T-helper 2 cell treated with Interferon-gamma antibody and Interleukin-4, amounts not matched to agents 100 ng/mL and 5 ng/mL, for 36 hours (primary cell): ENCODE measurements at regions not wholly inside any gene's neighbourhood (a gene's known extent, or its start where the extent isn't known, plus 50 kb on each side); places are given as distances from the start of the nearest gene placed in this dataset.
"Not testable (repeated sequence)": the region's sequence is repeated elsewhere in the genome, so short reads cannot be mapped to it uniquely, and the experiment has no call there.

Source experiments
- intact Hi-C: fragments of 100-400 bp; cut with micrococcal nuclease; formaldehyde crosslinking; loops from one replicate; pipeline ENCODE4 v1.15.1; 2023

DNA sequence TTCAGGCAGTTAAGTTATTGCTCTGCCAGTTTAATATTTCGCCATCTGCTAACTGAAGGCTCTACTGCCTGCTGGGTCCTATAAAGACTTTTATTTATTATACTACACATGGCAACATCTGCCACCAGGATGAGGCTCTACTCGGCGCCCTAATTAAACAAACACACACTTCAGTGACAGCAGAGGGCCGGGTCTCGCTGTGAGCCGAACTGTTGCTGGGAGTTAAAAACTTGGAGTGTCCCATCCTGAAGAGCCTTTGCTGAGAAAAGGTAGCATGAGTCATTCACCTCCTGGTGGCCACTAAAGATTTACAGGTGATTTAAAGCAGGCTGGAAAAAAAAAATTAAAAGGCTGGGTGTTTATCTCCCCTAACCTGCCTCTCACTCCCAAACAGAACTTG lies 183.7 kb downstream of the NPIPA8 start:
- intact Hi-C loops: not testable (repeated sequence)

- intact Hi-C loops: not testable (repeated sequence)
These were observed 188.4 kb downstream of the NPIPA8 start for GRCh38 chr16:18148132-18148531.

DNA sequence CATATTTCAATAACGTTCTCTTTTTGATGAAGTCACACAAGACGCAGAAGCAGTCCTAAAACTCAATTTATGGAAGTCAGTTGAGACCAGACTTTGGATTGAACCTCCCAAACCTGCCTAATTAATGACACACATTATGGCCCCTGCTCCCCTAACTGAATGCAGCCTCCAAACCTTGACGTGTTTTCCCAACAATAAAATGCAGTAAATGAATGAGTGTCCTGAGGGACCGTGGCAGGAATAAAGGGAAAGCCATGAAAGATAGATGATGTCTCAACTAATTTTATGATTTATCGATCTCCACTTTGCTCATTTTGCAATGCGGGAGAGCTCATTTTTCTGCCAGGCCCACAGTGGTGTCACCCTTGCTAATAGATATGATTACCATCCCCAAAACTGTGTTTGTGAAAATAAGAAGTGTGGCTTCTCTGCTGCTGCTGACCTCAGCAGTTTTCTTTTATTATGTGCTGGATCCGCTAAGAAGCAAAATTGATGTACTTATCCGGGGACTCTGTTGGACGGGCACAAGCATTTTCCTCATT lies 189.9 kb downstream of the NPIPA8 start:
- intact Hi-C loops: not testable (repeated sequence)

GRCh38 chr16:18142066-18142465 lies 194.5 kb downstream of the NPIPA8 start:
- intact Hi-C loops: not testable (repeated sequence)

GRCh38 chr16:18136288-18136687 lies 200.2 kb downstream of the NPIPA8 start:
- intact Hi-C loops: not testable (repeated sequence)

- intact Hi-C loops: not testable (repeated sequence)
These were observed 201.5 kb downstream of the NPIPA8 start for GRCh38 chr16:18135024-18135423.

DNA sequence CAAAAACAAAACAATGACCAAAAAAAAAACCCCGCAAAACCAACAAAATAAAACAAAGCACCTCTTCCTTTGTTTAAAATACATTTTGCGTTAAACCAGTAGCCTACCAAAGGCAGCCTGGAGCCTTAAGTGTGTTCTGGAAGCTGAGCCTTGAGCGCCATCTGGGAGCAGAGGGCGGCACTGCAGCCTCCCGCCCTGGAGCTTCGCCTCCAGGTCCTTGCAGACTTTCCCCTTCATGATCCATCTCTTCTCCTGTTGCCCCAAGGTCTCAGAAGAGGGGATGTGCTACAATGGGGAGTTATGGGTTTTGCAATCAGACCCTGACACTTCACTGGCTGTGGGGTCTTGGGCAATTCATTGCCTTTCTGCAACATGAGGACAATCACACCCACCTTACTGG lies 204.9 kb downstream of the NPIPA8 start:
- intact Hi-C loops: not testable (repeated sequence)

DNA sequence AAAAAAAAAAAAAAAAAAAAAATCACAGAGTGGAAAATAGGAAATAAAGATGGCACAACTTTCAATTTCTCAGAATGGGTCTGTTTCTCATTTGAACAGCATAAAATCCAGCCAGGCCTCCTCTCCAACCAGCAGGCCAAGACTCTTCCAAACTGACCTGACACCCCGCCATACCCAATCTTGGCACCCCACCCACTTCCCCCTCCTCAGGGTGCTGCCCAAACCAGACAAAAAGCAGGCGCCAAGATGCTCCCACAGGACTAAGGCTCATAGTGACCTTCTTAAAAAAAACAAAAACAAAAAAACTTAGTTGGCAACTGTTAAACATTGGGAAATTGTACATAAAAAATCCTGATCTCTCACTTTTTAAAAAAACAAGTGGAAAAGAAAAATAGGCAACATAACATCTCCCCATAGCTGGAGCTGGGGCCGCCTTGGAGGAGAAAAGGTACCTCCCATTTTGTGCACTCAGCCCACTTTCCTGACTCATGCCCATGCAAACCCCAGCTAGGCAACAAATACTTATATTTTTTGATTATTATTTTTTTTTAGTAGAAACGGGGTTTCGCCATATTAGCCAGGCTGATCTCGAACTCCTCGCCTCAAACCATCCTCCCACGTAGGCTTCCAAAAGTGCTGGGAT lies 205.9 kb downstream of the NPIPA8 start:
- intact Hi-C loops: not testable (repeated sequence)

DNA sequence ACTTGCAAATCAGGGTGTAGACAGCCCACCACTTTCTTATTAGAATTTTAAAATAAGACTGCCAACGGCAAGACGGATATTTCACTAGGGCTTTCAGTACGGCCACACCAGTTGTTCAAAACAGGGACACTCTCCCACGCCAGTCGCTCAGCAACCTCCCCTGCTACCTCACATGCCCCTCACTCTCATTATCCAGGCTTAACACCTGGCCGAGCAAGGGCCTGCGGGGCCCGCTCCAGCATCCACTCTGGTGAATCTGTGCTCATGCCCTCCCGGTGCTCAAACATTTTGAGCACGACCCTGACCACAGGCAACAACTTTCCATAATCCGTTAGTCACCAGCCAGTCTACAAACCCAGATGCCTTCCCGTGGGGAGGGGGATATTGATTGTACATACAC lies 209.5 kb downstream of the NPIPA8 start:
- intact Hi-C loops: not testable (repeated sequence)

DNA sequence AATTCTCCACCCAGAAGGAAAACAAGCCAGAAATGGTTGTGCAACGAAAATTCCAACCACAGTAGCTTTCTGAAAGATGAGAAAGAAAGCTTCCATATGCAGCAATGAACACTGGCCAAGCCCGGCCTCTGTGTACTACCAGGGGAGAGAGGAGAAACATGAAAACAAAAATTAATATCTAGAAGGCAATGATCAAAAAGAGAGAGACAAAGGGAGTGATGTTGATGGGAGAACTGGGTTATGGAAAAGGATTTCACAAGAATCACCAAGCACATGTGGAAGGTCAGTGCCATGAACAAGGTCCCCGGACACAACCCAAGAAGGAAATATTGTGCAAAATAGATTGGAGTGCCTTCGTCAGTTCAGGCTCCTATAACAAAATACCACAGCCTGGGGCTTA lies 217.4 kb downstream of the NPIPA8 start:
- intact Hi-C loops: not testable (repeated sequence)

GRCh38 chr16:18118684-18119083 lies 217.9 kb downstream of the NPIPA8 start:
- intact Hi-C loops: not testable (repeated sequence)

GRCh38 chr16:18118071-18118470 lies 218.5 kb downstream of the NPIPA8 start:
- intact Hi-C loops: not testable (repeated sequence)

DNA sequence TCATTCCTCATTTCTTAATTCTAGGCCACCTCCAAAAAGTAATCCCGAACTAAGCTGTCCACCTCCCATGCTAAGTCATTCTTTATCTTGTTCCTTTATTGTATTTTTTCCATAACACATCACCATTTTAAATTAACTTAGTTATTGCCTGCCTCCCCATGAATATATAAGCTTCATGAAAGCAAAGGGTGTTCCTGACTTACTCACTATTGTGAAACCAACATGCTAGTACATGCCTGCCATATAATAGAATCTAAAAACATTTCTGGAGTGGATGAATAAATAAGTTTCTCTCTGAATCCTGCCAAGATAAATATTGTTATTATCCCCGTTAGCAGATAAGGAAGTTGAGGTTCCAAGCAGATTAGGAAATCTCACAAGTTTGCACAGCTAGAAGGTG lies 232.1 kb downstream of the NPIPA8 start:
- intact Hi-C loops: not testable (repeated sequence)

GRCh38 chr16:18101077-18101476 lies 235.5 kb downstream of the NPIPA8 start:
- intact Hi-C loops: not testable (repeated sequence)

- intact Hi-C loops: not testable (repeated sequence)
These were observed 243.9 kb downstream of the NPIPA8 start for GRCh38 chr16:18092605-18093004.

DNA sequence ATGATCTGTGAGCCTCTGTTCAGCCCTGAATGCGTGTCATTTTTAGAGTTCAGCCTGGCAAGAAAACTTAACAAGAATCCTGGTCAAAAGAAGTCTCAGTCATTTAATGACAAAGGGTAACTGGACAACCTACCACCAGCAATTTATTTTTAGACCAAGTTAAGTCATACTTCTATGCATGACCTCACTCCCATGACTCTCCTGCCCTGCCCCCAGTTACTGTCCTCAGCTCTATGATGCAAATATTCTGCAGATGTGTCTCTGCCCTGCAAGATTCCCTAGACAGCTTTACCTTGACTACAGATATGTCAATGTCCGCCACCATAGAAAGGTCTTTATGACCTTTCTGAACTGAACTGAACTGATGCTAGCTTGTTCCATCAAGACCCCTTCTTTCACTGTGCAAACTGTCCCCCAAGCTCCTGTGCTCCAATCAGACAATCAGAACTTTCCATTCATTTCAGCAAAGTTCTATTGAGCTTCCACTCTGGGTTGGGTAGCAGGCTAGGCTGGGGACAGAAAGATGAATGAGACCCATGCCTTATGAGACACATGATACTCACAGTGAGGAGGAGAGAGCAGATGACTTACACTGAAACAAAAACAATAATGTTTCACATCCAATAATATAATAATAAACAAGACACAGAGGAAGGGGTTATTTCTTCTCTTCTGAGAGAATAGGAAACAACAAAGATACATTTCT lies 255.7 kb downstream of the NPIPA8 start:
- intact Hi-C loops: not testable (repeated sequence)

DNA sequence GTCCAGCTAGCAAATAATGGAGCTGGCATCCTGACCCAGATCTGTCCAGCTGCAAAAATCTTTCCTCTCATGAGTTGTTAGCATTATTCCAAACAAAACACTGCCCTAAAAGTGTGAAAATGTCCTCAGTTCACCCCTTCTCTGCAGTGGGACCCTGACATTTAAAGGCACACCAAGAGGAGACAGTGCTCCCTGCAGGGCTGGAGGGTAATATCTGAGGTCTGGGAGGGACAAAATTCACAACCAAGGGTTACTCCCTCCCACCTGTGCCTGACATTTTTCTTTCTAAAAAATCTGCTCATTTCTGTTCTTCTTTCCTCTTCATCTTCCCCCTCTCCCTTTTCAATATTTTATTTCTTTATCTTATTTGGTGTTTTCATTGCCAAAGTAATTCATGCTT lies 258.6 kb downstream of the NPIPA8 start:
- intact Hi-C loops: not testable (repeated sequence)

- intact Hi-C loops: no loop called here
These were observed 264.4 kb downstream of the NPIPA8 start for GRCh38 chr16:18072161-18072560.

DNA sequence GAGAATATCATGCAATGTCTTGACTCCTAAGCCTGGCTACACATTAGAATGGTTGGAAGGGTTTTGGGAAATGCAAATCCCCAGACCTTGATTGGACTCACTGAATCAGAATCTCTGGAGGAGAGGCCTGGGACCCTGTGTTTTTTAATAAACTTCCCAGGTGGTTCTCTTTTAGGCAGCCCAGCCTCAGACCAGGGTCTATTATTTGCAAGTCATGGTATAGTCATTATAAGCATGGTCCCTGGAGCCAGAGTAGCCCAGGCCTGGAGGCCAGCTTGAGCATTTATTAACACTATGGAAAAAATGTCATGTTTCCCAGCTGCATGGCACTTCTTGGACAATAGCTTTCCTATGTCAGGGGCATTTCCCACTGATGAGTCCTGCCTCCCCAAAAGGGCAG lies 266.9 kb downstream of the NPIPA8 start:
- intact Hi-C loops: no loop called here

DNA sequence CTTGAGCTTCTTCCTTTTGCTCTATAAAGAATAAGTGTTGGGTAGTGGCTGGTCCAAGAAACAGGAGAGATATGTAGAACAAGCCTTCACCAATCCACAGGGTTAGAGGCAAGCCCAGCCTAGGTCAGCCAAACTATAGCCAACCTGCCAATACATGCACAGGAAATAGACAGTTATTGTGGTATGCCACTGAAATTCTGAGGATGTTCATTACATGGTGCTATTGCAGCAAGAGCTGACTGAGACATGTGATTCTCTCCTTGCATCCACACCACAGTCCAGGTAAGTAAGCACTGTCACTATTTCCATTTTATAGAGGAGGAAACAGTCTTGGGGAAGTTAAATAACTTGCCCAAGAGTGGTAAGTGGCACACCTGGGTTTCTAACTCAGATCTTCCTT lies 268.1 kb downstream of the NPIPA8 start:
- intact Hi-C loops: no loop called here

- intact Hi-C loops: no loop called here
These were observed 273.8 kb downstream of the NPIPA8 start for GRCh38 chr16:18062713-18063112.

- intact Hi-C loops: no loop called here
These were observed 276.2 kb downstream of the NPIPA8 start for GRCh38 chr16:18060351-18060750.

- intact Hi-C loops: no loop called here
These were observed 277.0 kb downstream of the NPIPA8 start for GRCh38 chr16:18059577-18059976.
